Parathyroid adenoma (tissue), 2 donors: ENCODE measurements at regions not wholly inside any gene's neighbourhood (a gene's known extent, or its start where the extent isn't known, plus 50 kb on each side); places are given as distances from the start of the nearest gene placed in this dataset.

Experiments
- H2AFZ ChIP-seq: fragments of 300-600 bp; sonication (generic); one replicate; pipeline ENCODE4 v1.7.0; 2017; ENCODE audit warnings: antibody characterized with exemption, mild to moderate bottlenecking
- H3K27ac ChIP-seq: fragments of 300-600 bp; sonication (generic); one replicate; pipeline ENCODE4 v1.7.0; 2017
- H3K27me3 ChIP-seq: fragments of 300-600 bp; sonication (generic); one replicate; pipeline ENCODE4 v1.7.0; 2017; ENCODE audit warnings: low read length; ENCODE audit not compliant: control insufficient read depth, insufficient read depth
- H3K36me3 ChIP-seq: fragments of 300-600 bp; sonication (generic); one replicate; pipeline ENCODE4 v1.7.0; 2017; ENCODE audit warnings: low read length; ENCODE audit not compliant: control insufficient read depth, insufficient read depth
- H3K4me1 ChIP-seq: fragments of 300-600 bp; sonication (generic); one replicate; pipeline ENCODE4 v1.7.0; 2017; ENCODE audit warnings: control low read depth
- H3K4me2 ChIP-seq: fragments of 300-600 bp; sonication (generic); one replicate; pipeline ENCODE4 v1.7.0; 2017; ENCODE audit warnings: low read length
- H3K4me3 ChIP-seq: fragments of 300-600 bp; sonication (generic); one replicate; pipeline ENCODE4 v1.7.0; 2017; ENCODE audit warnings: low read depth, low read length
- H3K79me2 ChIP-seq: fragments of 300-600 bp; sonication (generic); one replicate; pipeline ENCODE4 v1.7.0; 2017; ENCODE audit warnings: control low read depth
- H3K9ac ChIP-seq: fragments of 300-600 bp; sonication (generic); one replicate; pipeline ENCODE4 v1.7.0; 2017; ENCODE audit warnings: mild to moderate bottlenecking
- H3K9me3 ChIP-seq: fragments of 300-600 bp; sonication (generic); one replicate; pipeline ENCODE4 v1.7.0; 2017; ENCODE audit warnings: low read length; ENCODE audit not compliant: control insufficient read depth
- CTCF ChIP-seq: fragments of 300-600 bp; sonication (generic); IDR thresholded peaks from one replicate; pipeline ENCODE4 v1.7.0; 2017; ENCODE audit warnings: antibody characterized with exemption, mild to moderate bottlenecking
- donor health status: primary hyperparathyroidism.

GRCh38 chr6:43871933-43872332 is 101.9 kb downstream of the VEGFA start:
- H2AFZ ChIP-seq = no peak overlapping the region
- no peaks in the 10 kb centered on the region for H3K4me1 ChIP-seq
- no peak overlapping the region for H3K9ac ChIP-seq
- H3K27ac ChIP-seq = no peak overlapping the region
- H3K27me3 ChIP-seq = no peaks in the 10 kb centered on the region
- H3K4me2 ChIP-seq = no peak overlapping the region
- TF ChIP-seq CTCF = no peak
- H3K36me3 ChIP-seq = no peaks in the 10 kb centered on the region
- no peaks in the 10 kb centered on the region for H3K79me2 ChIP-seq
- no peaks in the 10 kb centered on the region for H3K9me3 ChIP-seq
- H3K4me3 ChIP-seq = no peak overlapping the region

- no peaks in the 10 kb centered on the region for H3K9me3 ChIP-seq
- no peaks in the 10 kb centered on the region for H3K36me3 ChIP-seq
- H3K4me1 ChIP-seq = no peaks in the 10 kb centered on the region
- TF ChIP-seq CTCF = no peak
- H3K27ac ChIP-seq = no peak overlapping the region
- H3K27me3 ChIP-seq = no peaks in the 10 kb centered on the region
- no peak overlapping the region for H2AFZ ChIP-seq
- no peaks in the 10 kb centered on the region for H3K79me2 ChIP-seq
- H3K4me3 ChIP-seq = no peak overlapping the region
- no peak overlapping the region for H3K9ac ChIP-seq
- H3K4me2 ChIP-seq = no peak overlapping the region
Measured at GRCh38 chr6:43871284-43871683, 101.3 kb downstream of the VEGFA start.

GRCh38 chr6:43870660-43871061 is 100.7 kb downstream of the VEGFA start:
- Histone ChIP-seq H3K27ac (no peak overlapping the region), H3K4me1 (no peaks in the 10 kb centered on the region), H3K9me3 (no peaks in the 10 kb centered on the region), H3K79me2 (no peaks in the 10 kb centered on the region), H3K9ac (no peak overlapping the region), H3K27me3 (no peaks in the 10 kb centered on the region), H3K4me3 (no peak overlapping the region), H2AFZ (no peak overlapping the region), H3K4me2 (no peak overlapping the region), H3K36me3 (no peaks in the 10 kb centered on the region)
- no peak for TF ChIP-seq CTCF

GRCh38 chr6:43869792-43870659 is 100.0 kb downstream of the VEGFA start:
- no peaks in the 10 kb centered on the region for H3K9me3 ChIP-seq
- no peak overlapping the region for H2AFZ ChIP-seq
- no peaks in the 10 kb centered on the region for H3K36me3 ChIP-seq
- TF ChIP-seq CTCF = no peak
- H3K4me2 ChIP-seq = no peak overlapping the region
- H3K4me1 ChIP-seq = no peaks in the 10 kb centered on the region
- no peaks in the 10 kb centered on the region for H3K79me2 ChIP-seq
- H3K27me3 ChIP-seq = no peaks in the 10 kb centered on the region
- H3K9ac ChIP-seq = no peak overlapping the region
- no peak overlapping the region for H3K4me3 ChIP-seq
- no peak overlapping the region for H3K27ac ChIP-seq
